D721Med (cell line): ENCODE measurements at regions not wholly inside any gene's neighbourhood (a gene's known extent, or its start where the extent isn't known, plus 50 kb on each side); places are given as distances from the start of the nearest gene placed in this dataset.
"Not testable (repeated sequence)": the region's sequence is repeated elsewhere in the genome, so short reads cannot be mapped to it uniquely, and the experiment has no call there.

Experiments used
- DNase-seq: peaks from one replicate; pipeline ENCODE4 v3.0.0; 2011; ENCODE audit warnings: low spot score; ENCODE audit not compliant: insufficient read length
- FAIRE-seq: peaks from 2 replicates; lab custom pipeline; 2011; peaks lifted over from hg19 to GRCh38; lab: Jason Lieb, UNC
- CTCF ChIP-seq: IDR thresholded peaks from 2 replicates; pipeline ENCODE4 v1.5.1; 2012; ENCODE audit warnings: mild to moderate bottlenecking, control low read depth; ENCODE audit not compliant: insufficient read depth; ENCODE audit errors: missing control alignments

GRCh38 chr3:22439626-22440025 lies 688.6 kb upstream of the ZNF385D start:
- DNase-seq (no peak), FAIRE-seq (no peak)
- no peak for TF ChIP-seq CTCF

GRCh38 chr3:22441711-22442110 lies 690.7 kb upstream of the ZNF385D start:
- DNase-seq (no peak), FAIRE-seq (no peak)
- no peak for TF ChIP-seq CTCF

GRCh38 chr3:22443571-22444233 lies 692.7 kb upstream of the ZNF385D start:
- DNase-seq: no peak
- FAIRE-seq: no peak
- TF ChIP-seq CTCF: no peak

- not testable (repeated sequence) for DNase-seq, FAIRE-seq
Observed at GRCh38 chr3:22445336-22445735, 694.3 kb upstream of the ZNF385D start.

- DNase-seq (no peak), FAIRE-seq (no peak)
Observed at GRCh38 chr3:22450786-22451400, 699.9 kb upstream of the ZNF385D start.

GRCh38 chr3:22451501-22451900 lies 700.5 kb upstream of the ZNF385D start:
- FAIRE-seq: no peak
- no peak for TF ChIP-seq CTCF

More at GRCh38 chr3:22450786-22451400, 699.9 kb upstream of the ZNF385D start:
- no peak for TF ChIP-seq CTCF

GRCh38 chr3:22453906-22454535 lies 703.0 kb upstream of the ZNF385D start:
- FAIRE-seq (no peak), DNase-seq (no peak)
- TF ChIP-seq CTCF: no peak

More at GRCh38 chr3:22451501-22451900, 700.5 kb upstream of the ZNF385D start:
- DNase-seq: no peak
